Adrenal gland (tissue), 5 donors: ENCODE measurements at regions not wholly inside any gene's neighbourhood (a gene's known extent, or its start where the extent isn't known, plus 50 kb on each side); places are given as distances from the start of the nearest gene placed in this dataset.

Source experiments
- CTCF ChIP-seq, 6 experiments: fragments of 450-650 bp in 4 of 6; fragments of 200-600 bp in 2 of 6; sonication (generic) in 1 of 6; IDR thresholded peaks; 1 replicate in 5 of 6; 2 replicates in 1 of 6; pipeline versions ENCODE4 v1.5.1 to v1.8.0; 2016 to 2021; ENCODE audit warnings: antibody characterized with exemption in 6 of 6, mild to moderate bottlenecking in 2 of 6, moderate library complexity in 1 of 6
- POLR2A ChIP-seq, 2 donors: fragments of 450-650 bp; IDR thresholded peaks; one replicate each; pipeline ENCODE4 v1.6.1; 2017; ENCODE audit warnings: antibody characterized with exemption in 2 of 2, mild to moderate bottlenecking in 2 of 2, moderate library complexity in 1 of 2
- donor health status: DM: no; HTN: no; CAD: no.

GRCh38 chr1:193831465-193831864, 645.1 kb upstream of the B3GALT2 start:
- TF ChIP-seq CTCF (IDR thresholded peaks at IDR 0.05) (no peak), POLR2A (IDR thresholded peaks at IDR 0.05) (no peak)
